SH-SY5Y (cell line): ENCODE measurements at regions not wholly inside any gene's neighbourhood (a gene's known extent, or its start where the extent isn't known, plus 50 kb on each side); places are given as distances from the start of the nearest gene placed in this dataset.

Source experiments
- GATA2 ChIP-seq: IDR thresholded peaks from 2 replicates; pipeline ENCODE4 v1.6.1; 2011; ENCODE audit warnings: mild to moderate bottlenecking, low read depth, low read length
- GATA3 ChIP-seq: IDR thresholded peaks from 2 replicates; pipeline ENCODE4 v1.6.1; 2011; ENCODE audit warnings: low read depth, mild to moderate bottlenecking, low read length, moderate library complexity

- TF ChIP-seq GATA3 (no peak), GATA2 (no peak)
Measured at GRCh38 chr20:48076247-48076646, 291.0 kb upstream of the SULF2 start.

- TF ChIP-seq GATA3 (peak; percentile 83), GATA2 (peak; percentile 93)
Measured at GRCh38 chr20:48075591-48076174, 290.4 kb upstream of the SULF2 start.

- no peak for TF ChIP-seq GATA2
- no peak for TF ChIP-seq GATA3
Measured at GRCh38 chr20:48070991-48071652, 285.8 kb upstream of the SULF2 start.

GRCh38 chr20:48069596-48069995 is 284.3 kb upstream of the SULF2 start:
- TF ChIP-seq GATA2, result no peak
- no peak for TF ChIP-seq GATA3

- TF ChIP-seq GATA3 (no peak), GATA2 (no peak)
Measured at GRCh38 chr20:48066851-48067250, 281.6 kb upstream of the SULF2 start.

- TF ChIP-seq GATA2, result no peak
- TF ChIP-seq GATA3, result no peak
Measured at GRCh38 chr20:48066246-48066645, 281.0 kb upstream of the SULF2 start.

GRCh38 chr20:48065833-48066232 is 280.6 kb upstream of the SULF2 start:
- TF ChIP-seq GATA2 (no peak), GATA3 (no peak)

- TF ChIP-seq GATA2 (no peak), GATA3 (no peak)
Measured at GRCh38 chr20:48064929-48065328, 279.6 kb upstream of the SULF2 start.

GRCh38 chr20:48060841-48061720 is 275.8 kb upstream of the SULF2 start:
- TF ChIP-seq GATA3, result no peak

- TF ChIP-seq GATA3, result no peak
- TF ChIP-seq GATA2, result no peak
Measured at GRCh38 chr20:48058611-48059559, 273.6 kb upstream of the SULF2 start.

GRCh38 chr20:48057739-48058138 is 272.5 kb upstream of the SULF2 start:
- TF ChIP-seq GATA2, result no peak
- no peak for TF ChIP-seq GATA3

GRCh38 chr20:48057251-48057650 is 272.0 kb upstream of the SULF2 start:
- TF ChIP-seq GATA3, result no peak

- TF ChIP-seq GATA2, result no peak
Measured at GRCh38 chr20:48056218-48056617, 270.9 kb upstream of the SULF2 start.

GRCh38 chr20:48054051-48054450 is 268.8 kb upstream of the SULF2 start:
- TF ChIP-seq GATA2 (no peak), GATA3 (no peak)
